AG04449 (cell line): ENCODE measurements at regions not wholly inside any gene's neighbourhood (a gene's known extent, or its start where the extent isn't known, plus 50 kb on each side); places are given as distances from the start of the nearest gene placed in this dataset.
"Not testable (repeated sequence)": the region's sequence is repeated elsewhere in the genome, so short reads cannot be mapped to it uniquely, and the experiment has no call there.

Source experiments
- CTCF ChIA-PET: fragments of 350-600 bp; formaldehyde crosslinking; extraction: SDS; loops from one replicate; lab custom pipeline; 2021; ENCODE audit warnings: antibody characterized with exemption; lab: Yijun Ruan, JAX
- POLR2A ChIA-PET: fragments of 400-600, 350-600 bp; formaldehyde crosslinking; extraction: SDS; loops from one replicate; lab custom pipeline; 2020; ENCODE audit warnings: antibody characterized with exemption, inconsistent platforms; lab: Yijun Ruan, JAX
- DNase-seq: peaks from one replicate; pipeline ENCODE4 v3.0.0-alpha.2; 2010; ENCODE audit warnings: low read depth, low spot score
- H3K4me3 ChIP-seq: 2 replicates; pipeline ENCODE4 v1.5.1; 2011; ENCODE audit warnings: low read depth, mild to moderate bottlenecking, control low read depth, low read length
- TF ChIP-seq, protein P1 (sequence below): IDR thresholded peaks from one replicate; pipeline ENCODE4 v1.5.1; 2011; ENCODE audit warnings: mild to moderate bottlenecking, moderate library complexity, low read length, control low read depth, inconsistent platforms; ENCODE audit not compliant: insufficient read depth; ENCODE audit errors: missing control alignments

DNA sequence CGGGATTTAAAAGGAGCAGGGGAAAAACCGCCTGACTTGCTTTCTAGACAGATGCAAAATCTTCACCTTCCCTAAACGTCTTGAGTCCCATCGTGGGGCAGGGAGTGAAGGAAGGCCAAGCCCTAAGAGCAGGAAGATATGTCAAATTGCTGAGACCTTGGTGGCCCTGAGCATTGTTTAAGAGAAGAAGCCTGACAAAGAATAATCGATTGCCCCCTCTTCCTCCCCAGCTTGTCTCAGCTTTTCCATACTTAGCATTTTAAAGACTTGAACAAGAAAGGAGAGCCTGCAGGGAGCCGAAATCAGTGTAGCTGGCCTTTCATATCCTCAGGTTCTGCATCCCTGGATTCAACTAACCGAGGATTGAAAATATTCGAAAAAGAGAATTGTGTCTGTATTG, 157.6 kb upstream of the DLX2 start:
- CTCF ChIA-PET, result no interaction called here
- H3K4me3 ChIP-seq, result no peak overlapping the region
- POLR2A ChIA-PET, result no interaction called here
- no peak for DNase-seq
- TF ChIP-seq, protein P1, sequence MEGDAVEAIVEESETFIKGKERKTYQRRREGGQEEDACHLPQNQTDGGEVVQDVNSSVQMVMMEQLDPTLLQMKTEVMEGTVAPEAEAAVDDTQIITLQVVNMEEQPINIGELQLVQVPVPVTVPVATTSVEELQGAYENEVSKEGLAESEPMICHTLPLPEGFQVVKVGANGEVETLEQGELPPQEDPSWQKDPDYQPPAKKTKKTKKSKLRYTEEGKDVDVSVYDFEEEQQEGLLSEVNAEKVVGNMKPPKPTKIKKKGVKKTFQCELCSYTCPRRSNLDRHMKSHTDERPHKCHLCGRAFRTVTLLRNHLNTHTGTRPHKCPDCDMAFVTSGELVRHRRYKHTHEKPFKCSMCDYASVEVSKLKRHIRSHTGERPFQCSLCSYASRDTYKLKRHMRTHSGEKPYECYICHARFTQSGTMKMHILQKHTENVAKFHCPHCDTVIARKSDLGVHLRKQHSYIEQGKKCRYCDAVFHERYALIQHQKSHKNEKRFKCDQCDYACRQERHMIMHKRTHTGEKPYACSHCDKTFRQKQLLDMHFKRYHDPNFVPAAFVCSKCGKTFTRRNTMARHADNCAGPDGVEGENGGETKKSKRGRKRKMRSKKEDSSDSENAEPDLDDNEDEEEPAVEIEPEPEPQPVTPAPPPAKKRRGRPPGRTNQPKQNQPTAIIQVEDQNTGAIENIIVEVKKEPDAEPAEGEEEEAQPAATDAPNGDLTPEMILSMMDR, result no peak

DNA sequence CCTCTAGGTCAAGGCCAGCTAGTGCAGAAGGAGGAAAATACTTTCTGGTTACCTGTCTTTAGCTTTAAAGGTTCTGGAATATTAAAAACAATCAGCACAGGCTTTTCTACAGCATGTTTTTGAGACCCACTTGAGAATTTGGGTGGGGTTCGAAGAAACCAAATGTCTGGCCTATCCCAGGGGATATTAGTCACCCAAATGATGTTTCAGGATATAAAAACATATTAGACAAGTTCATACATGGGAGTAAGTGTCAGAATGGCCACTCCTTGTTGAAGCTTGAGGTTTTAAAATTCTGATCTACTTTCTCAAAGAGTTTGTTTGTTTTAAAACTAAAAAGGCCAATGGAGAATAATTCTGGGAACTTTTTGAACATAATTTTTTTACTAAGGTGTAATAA, 158.6 kb upstream of the DLX2 start:
- CTCF ChIA-PET, result no interaction called here
- no peak overlapping the region for H3K4me3 ChIP-seq
- TF ChIP-seq, protein P1, result no peak
- POLR2A ChIA-PET, result interaction anchor here (0.8 kb wide), 1 partner anchor 9 kb away, joined by 3 read pairs; no protein-coding TSS in a partner anchor
- DNase-seq, result no peak

DNA sequence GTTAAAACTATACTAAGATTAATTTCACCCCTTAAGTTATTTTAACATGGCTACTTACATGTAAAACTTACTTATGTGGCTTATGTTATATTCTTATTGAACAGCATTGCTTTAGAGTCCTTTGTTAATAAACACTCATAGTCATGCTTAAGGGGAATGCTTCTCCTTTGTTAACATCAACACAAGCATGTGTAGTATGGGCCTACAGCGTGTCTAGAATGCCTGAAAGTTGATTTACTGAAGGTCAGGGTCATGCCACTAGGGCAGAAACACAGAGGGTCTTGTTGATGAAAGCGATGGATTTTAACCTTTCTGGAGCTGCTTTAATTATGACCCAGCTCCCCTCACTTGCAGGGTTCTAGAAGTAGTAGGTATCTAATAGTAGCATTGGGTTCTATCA, 159.8 kb upstream of the DLX2 start:
- POLR2A ChIA-PET, result no interaction called here
- DNase-seq, result no peak
- TF ChIP-seq, protein P1, result no peak
- no peak overlapping the region for H3K4me3 ChIP-seq
- CTCF ChIA-PET, result interaction anchor here (0.6 kb wide), 2 partner anchors 20 to 199 kb away, joined by 3 read pairs; no protein-coding TSS in a partner anchor

DNA sequence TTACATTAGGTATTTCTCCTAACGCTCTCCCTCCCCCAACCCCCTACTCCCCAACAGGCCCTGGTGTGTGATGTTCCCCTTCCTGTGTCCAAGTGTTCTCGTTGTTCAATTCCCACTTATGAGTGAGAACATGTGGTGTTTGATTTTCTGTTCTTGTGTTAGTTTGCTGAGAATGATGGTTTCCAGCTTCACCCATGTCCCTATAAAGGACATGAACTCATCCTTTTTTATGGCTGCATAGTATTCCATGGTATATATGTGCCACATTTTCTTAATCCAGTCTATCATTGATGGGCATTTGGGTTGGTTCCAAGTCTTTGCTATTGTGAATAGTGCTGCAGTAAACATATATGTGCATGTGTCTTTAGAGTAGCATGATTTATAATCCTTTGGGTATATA, 162.1 kb upstream of the DLX2 start:
- CTCF ChIA-PET, result interaction anchor here (1.2 kb wide), 1 partner anchor 197 kb away, joined by 3 read pairs; no protein-coding TSS in a partner anchor
- POLR2A ChIA-PET, DNase-seq, H3K4me3 ChIP-seq: not testable (repeated sequence)

DNA sequence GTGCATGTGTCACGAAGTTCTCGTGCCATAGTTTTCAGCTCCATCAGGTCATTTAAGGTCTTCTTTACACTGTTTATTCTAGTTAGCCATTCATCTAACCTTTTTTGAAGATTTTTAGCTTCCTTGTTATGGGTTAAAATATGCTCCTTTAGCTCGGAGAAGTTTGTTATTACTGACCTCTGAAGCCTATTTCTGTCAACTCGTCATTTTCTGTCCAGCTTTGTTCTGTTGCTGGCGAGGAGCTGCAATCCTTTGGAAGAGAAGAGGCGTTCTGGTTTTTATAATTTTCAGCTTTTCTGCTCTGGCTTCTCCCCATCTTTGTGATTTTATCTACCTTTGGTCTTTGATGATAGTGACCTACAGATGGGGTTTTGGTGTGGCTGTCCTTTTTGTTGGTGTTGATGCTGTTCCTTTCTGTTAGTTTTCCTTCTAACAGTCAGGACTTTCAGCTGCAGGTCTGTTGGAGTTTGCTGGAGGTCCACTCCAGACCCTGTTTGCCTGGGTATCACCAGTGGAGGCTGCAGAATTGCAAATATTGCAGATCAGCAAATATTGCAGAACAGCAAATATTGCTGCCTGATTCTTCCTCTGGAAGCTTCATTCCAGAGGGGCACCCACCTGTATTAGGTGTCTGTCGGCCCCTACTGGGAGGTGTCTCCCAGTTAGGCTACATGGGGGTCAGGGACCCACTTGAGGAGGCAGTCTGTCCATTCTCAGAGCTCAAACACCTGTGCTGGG, 157.7 kb upstream of the ITGA6 start:
- CTCF ChIA-PET, result interaction anchor here (1.7 kb wide), 1 partner anchor 11 kb away, joined by 3 read pairs; no protein-coding TSS in a partner anchor

DNA sequence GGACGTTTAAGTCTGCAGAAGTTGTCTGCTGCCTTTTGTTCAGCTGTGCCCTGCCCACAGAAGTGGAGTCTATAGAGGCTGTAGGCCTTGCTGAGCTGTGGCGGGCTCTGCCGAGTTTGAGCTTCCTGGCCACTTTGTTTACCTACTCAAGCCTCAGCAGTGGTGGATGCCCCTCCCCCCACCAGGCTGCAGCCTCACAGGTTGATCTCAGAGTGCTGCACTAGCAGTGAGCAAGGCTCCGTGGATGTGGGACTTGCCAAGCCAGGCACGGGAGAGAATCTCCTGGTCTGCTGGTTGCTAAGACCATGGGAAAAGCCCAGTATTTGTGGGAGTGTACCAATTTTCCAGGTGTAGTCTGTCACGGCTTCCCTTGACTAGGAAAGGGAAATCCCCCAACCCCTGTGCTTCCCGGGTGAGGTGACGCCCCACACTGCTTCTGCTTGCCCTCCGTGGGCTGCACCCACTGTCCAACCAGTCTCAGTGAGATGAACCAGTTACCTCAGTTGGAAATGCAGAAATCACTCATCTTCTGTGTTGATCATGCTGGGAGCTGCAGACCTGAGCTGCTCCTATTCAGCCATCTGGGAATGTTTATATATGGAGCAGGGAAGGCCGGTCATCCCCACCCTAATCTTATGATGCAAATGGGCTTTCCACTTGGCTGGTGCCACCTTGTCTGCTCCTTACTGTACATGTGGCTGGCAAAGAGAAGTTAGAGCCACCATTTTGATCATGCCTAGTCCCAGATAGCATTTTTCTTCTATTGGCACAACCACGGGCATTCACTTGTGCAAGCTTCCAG, 156.9 kb upstream of the ITGA6 start:
- CTCF ChIA-PET, result interaction anchor here (1.7 kb wide), 1 partner anchor 11 kb away, joined by 3 read pairs; no protein-coding TSS in a partner anchor
- H3K4me3 ChIP-seq, result no peak overlapping the region
- no peak for DNase-seq
- TF ChIP-seq, protein P1, result no peak
- POLR2A ChIA-PET, result no interaction called here

More for the DNA sequence above, 157.7 kb upstream of the ITGA6 start:
- POLR2A ChIA-PET, H3K4me3 ChIP-seq, DNase-seq: not testable (repeated sequence)

DNA sequence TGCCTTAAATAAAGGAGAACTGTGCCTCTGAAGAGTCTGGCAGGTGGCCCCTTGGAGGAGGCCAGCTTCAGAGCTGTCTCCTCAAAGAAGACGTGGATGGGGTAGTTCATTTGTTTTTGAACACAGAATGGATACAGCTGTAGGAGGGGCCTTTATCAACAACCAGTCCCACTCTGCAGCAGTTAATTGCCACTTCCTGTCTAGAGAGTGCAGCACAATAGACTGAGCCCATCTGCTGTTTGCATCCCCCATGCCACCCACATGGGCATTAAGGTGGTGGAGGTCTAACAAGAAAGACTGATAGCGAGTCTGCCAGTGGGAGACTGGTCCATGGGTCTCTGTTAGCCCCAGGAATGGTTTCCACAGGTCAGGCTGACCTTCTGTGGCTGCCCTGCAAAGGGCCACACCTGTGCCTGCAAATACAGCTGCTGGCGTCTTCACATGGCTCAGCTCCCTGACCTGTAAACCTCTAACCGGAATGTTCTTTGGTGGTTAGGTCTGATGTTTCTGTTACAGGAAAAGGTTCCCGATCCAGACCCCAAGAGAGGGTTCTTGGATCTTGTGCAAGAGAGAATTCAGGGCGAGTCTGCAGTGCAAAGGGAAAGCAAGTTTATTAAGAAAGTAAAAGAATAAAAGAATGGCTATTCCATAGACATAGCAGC, 153.3 kb upstream of the ITGA6 start:
- no peak overlapping the region for H3K4me3 ChIP-seq
- TF ChIP-seq, protein P1, result no peak
- DNase-seq, result no peak
- ChIA-PET CTCF (interaction anchor here (1.4 to 2.6 kb wide), 3 partner anchors 9 to 188 kb away, joined by 3 to 11 read pairs (median 3); no protein-coding TSS in a partner anchor), POLR2A (no interaction called here)
